ENCODE measurements at regions not wholly inside any gene's neighbourhood (a gene's known extent, or its start where the extent isn't known, plus 50 kb on each side); places are given as distances from the start of the nearest gene placed in this dataset.

GRCh38 chr6:103396768-103397167 lies 1463.0 kb downstream of the HACE1 start:
- WGBS, 2 donors, result 80 to 91% methylated on average over 2 of the region's 2 CpGs
- no peak for DNase-seq
- no peak for TF ChIP-seq POLR2A (IDR thresholded peaks at IDR 0.05)
- no peak for TF ChIP-seq CTCF (IDR thresholded peaks at IDR 0.05)
- no peak overlapping the region for H3K27ac ChIP-seq
- H3K36me3 ChIP-seq (ENCODE audit: low read depth, missing control alignments), result no peaks in the 10 kb centered on the region
- H3K4me3 ChIP-seq, result no peak overlapping the region
- H3K9me3 ChIP-seq, result no peaks in the 10 kb centered on the region
- H3K27me3 ChIP-seq, result no peaks in the 10 kb centered on the region
- intact Hi-C loops (cut with DNase I; ENCODE audit: low total_unique reads), result no loop called here
- no peaks in the 10 kb centered on the region for H3K4me1 ChIP-seq

GRCh38 chr6:103379272-103379671 lies 1480.4 kb downstream of the HACE1 start:
- no peak for TF ChIP-seq CTCF (IDR thresholded peaks at IDR 0.05)
- TF ChIP-seq POLR2A (IDR thresholded peaks at IDR 0.05), result no peak
- WGBS, 2 donors, result 67 to 78% methylated on average over 2 of the region's 2 CpGs
- DNase-seq, result no peak
- Histone ChIP-seq H3K4me3 (no peak overlapping the region), H3K27me3 (no peaks in the 10 kb centered on the region), H3K4me1 (no peaks in the 10 kb centered on the region), H3K36me3 (ENCODE audit: low read depth, missing control alignments) (no peaks in the 10 kb centered on the region), H3K27ac (no peak overlapping the region), H3K9me3 (no peaks in the 10 kb centered on the region)
- intact Hi-C loops (cut with DNase I; ENCODE audit: low total_unique reads), result no loop called here

- DNase-seq, result no peak
- Histone ChIP-seq H3K27me3 (no peaks in the 10 kb centered on the region), H3K4me1 (no peaks in the 10 kb centered on the region), H3K36me3 (ENCODE audit: low read depth, missing control alignments) (no peaks in the 10 kb centered on the region), H3K27ac (no peak overlapping the region), H3K9me3 (no peaks in the 10 kb centered on the region), H3K4me3 (no peak overlapping the region)
- TF ChIP-seq POLR2A (IDR thresholded peaks at IDR 0.05) (no peak), CTCF (IDR thresholded peaks at IDR 0.05) (no peak)
- intact Hi-C loops (cut with DNase I; ENCODE audit: low total_unique reads), result no loop called here
These were observed 1492.5 kb downstream of the HACE1 start for GRCh38 chr6:103367212-103367611.

GRCh38 chr6:103356531-103356930 lies 1503.2 kb downstream of the HACE1 start:
- TF ChIP-seq CTCF (IDR thresholded peaks at IDR 0.05), result no peak
- no peak for TF ChIP-seq POLR2A (IDR thresholded peaks at IDR 0.05)
- WGBS, 2 donors, result 61 to 62% methylated on average over 1 of the region's 1 CpG

GRCh38 chr6:103344554-103345163 lies 1515.1 kb downstream of the HACE1 start:
- Histone ChIP-seq H3K4me1 (no peaks in the 10 kb centered on the region), H3K27me3 (no peaks in the 10 kb centered on the region), H3K27ac (no peak overlapping the region), H3K9me3 (no peaks in the 10 kb centered on the region), H3K4me3 (no peak overlapping the region), H3K36me3 (ENCODE audit: low read depth, missing control alignments) (no peaks in the 10 kb centered on the region)
- no peak for TF ChIP-seq POLR2A (IDR thresholded peaks at IDR 0.05)
- no peak for TF ChIP-seq CTCF (IDR thresholded peaks at IDR 0.05)
- WGBS, 2 donors, result 86 to 89% methylated on average over 2 of the region's 2 CpGs
- intact Hi-C loops (cut with DNase I; ENCODE audit: low total_unique reads), result no loop called here
- no peak for DNase-seq

More at GRCh38 chr6:103356531-103356930, 1503.2 kb downstream of the HACE1 start:
- Histone ChIP-seq H3K4me3 (no peak overlapping the region), H3K27me3 (no peaks in the 10 kb centered on the region), H3K9me3 (no peaks in the 10 kb centered on the region), H3K36me3 (ENCODE audit: low read depth, missing control alignments) (no peaks in the 10 kb centered on the region), H3K27ac (no peak overlapping the region), H3K4me1 (no peaks in the 10 kb centered on the region)
- no peak for DNase-seq
- intact Hi-C loops (cut with DNase I; ENCODE audit: low total_unique reads), result no loop called here

Data from testis (tissue), 2 donors.